C4-2B (cell line): ENCODE measurements at regions not wholly inside any gene's neighbourhood (a gene's known extent, or its start where the extent isn't known, plus 50 kb on each side); places are given as distances from the start of the nearest gene placed in this dataset.
"Not testable (repeated sequence)": the region's sequence is repeated elsewhere in the genome, so short reads cannot be mapped to it uniquely, and the experiment has no call there.

Source experiments
- H3K27ac ChIP-seq: fragments of 450-650 bp; 2 replicates; pipeline ENCODE4 v1.5.1; 2017
- CTCF ChIP-seq: fragments of 450-650 bp; conservative IDR thresholded peaks from 2 replicates; pipeline ENCODE4 v1.5.1; 2017; ENCODE audit warnings: mild to moderate bottlenecking
- ZFX ChIP-seq: fragments of 450-650 bp; IDR thresholded peaks from 2 replicates; pipeline ENCODE4 v1.6.1; 2017

GRCh38 chrX:7347465-7347864, 199.5 kb upstream of the PUDP start:
- no peak overlapping the region for H3K27ac ChIP-seq
- TF ChIP-seq ZFX (no peak), CTCF (no peak)

DNA sequence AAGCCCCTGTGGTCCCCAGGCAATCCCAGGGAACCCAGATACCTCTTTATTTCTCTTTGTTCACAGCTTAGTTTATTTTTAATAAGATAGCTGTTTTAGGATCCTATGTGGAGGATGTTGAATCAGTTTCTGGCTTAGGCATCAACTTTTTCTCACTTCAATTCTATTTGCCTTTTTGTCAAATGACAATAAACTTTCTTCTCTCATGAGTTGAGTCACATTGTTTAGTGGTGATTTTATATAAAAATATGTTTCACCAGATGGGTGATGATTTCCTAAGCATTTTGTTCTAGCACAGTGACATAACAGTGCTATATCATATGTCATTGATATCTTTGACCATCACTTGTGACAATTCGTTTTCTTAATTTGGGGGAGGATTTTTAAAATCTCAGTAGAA, 198.1 kb upstream of the PUDP start:
- no peak overlapping the region for H3K27ac ChIP-seq
- TF ChIP-seq ZFX (no peak), CTCF (no peak)

DNA sequence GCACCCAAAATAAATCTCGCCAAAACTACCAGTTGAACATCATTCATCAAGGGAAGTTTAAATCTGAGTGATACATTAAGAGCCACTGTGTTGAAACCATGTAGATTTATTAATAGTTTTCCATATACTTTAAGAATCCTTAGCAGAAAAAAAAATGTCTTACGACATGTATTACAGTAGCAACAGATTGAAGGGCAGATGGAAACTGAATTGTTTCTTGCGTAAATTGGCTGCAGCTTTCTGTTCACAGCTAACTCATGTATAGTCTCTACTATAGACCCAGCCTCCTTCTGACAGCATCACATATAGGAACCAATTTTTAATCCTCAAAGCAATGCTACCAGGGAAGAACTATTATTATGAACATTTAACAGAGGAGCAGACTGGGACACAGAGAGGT, 195.2 kb upstream of the PUDP start:
- TF ChIP-seq CTCF (no peak), ZFX (no peak)
- H3K27ac ChIP-seq = no peak overlapping the region

GRCh38 chrX:7335816-7336362, 187.9 kb upstream of the PUDP start:
- H3K27ac ChIP-seq = not testable (repeated sequence)

GRCh38 chrX:7334253-7334935, 186.4 kb upstream of the PUDP start:
- TF ChIP-seq CTCF (no peak), ZFX (no peak)

GRCh38 chrX:7330971-7331746, 183.2 kb upstream of the PUDP start:
- H3K27ac ChIP-seq = no peak overlapping the region
- TF ChIP-seq CTCF = no peak
- no peak for TF ChIP-seq ZFX

More at GRCh38 chrX:7334253-7334935, 186.4 kb upstream of the PUDP start:
- H3K27ac ChIP-seq = no peak overlapping the region

DNA sequence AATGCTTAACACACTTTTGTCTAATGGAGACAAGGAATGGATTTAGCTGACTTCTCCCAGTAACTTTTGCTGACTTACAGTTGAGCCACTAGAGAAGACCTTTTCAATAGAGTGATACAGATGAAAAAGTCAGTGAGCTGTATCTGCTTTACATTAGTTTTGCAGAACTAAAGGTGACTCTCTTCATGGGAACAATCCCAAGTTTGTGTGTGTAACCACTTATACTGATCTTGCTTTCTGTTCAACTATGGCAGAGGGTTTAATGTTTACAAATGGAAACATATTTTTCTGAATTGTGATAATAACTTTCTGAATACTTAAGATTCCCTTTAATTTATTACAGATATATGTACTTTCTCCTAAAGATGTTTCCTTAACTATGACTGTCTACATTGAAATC, 182.6 kb upstream of the PUDP start:
- no peak overlapping the region for H3K27ac ChIP-seq

More for the DNA sequence above, 182.6 kb upstream of the PUDP start:
- TF ChIP-seq CTCF = no peak
- no peak for TF ChIP-seq ZFX
